Hepatocyte (in vitro differentiated cells): ENCODE measurements at regions not wholly inside any gene's neighbourhood (a gene's known extent, or its start where the extent isn't known, plus 50 kb on each side); places are given as distances from the start of the nearest gene placed in this dataset.

ENCODE experiments used
- DNase-seq: peaks from one replicate; pipeline ENCODE4 v3.0.0-alpha.2; 2016; ENCODE audit warnings: low spot score
- H2AFZ ChIP-seq: fragments of 200-600 bp; sonication (generic); 2 replicates; pipeline ENCODE4 v1.6.0; 2016; ENCODE audit warnings: antibody characterized with exemption, mild to moderate bottlenecking
- H3K27ac ChIP-seq: fragments of 200-600 bp; sonication (generic); 2 replicates; pipeline ENCODE4 v1.5.1; 2016; ENCODE audit warnings: mild to moderate bottlenecking
- H3K27me3 ChIP-seq: fragments of 200-600 bp; sonication (generic); 2 replicates; pipeline ENCODE4 v1.6.1; 2016
- H3K36me3 ChIP-seq: fragments of 200-600 bp; sonication (generic); replicated peaks from 2 replicates; pipeline ENCODE4 v1.5.1; 2016; ENCODE audit warnings: low read depth; ENCODE audit not compliant: insufficient read depth
- H3K4me1 ChIP-seq: fragments of 200-600 bp; sonication (generic); 2 replicates; pipeline ENCODE4 v1.5.1; 2016; ENCODE audit warnings: mild to moderate bottlenecking, moderate library complexity; ENCODE audit not compliant: insufficient read depth
- H3K4me2 ChIP-seq: fragments of 200-600 bp; sonication (generic); 2 replicates; pipeline ENCODE4 v1.6.0; 2016
- H3K4me3 ChIP-seq: fragments of 200-600 bp; sonication (generic); 2 replicates; pipeline ENCODE4 v1.5.1; 2016; ENCODE audit warnings: mild to moderate bottlenecking
- H3K79me2 ChIP-seq: fragments of 200-600 bp; sonication (generic); 2 replicates; pipeline ENCODE4 v1.6.0; 2017; ENCODE audit warnings: mild to moderate bottlenecking
- H3K9me2 ChIP-seq: fragments of 200-600 bp; sonication (generic); replicated peaks from 2 replicates; pipeline ENCODE4 v1.6.0; 2017; ENCODE audit warnings: mild to moderate bottlenecking; ENCODE audit not compliant: insufficient read depth
- H3K9me3 ChIP-seq: fragments of 200-600 bp; sonication (generic); 2 replicates; pipeline ENCODE4 v1.5.1; 2016; ENCODE audit warnings: low read depth, mild to moderate bottlenecking
- H4K20me1 ChIP-seq: fragments of 200-600 bp; sonication (generic); 2 replicates; pipeline ENCODE4 v1.6.0; 2016; ENCODE audit warnings: mild to moderate bottlenecking; ENCODE audit not compliant: insufficient read depth, poor library complexity, severe bottlenecking
- CTCF ChIP-seq: fragments of 200-600 bp; sonication (generic); IDR thresholded peaks from 2 replicates; pipeline ENCODE4 v1.5.1; 2016; ENCODE audit warnings: antibody characterized with exemption, mild to moderate bottlenecking; ENCODE audit not compliant: poor library complexity
- EZH2 ChIP-seq: fragments of 200-600 bp; sonication (generic); IDR thresholded peaks from 2 replicates; pipeline ENCODE4 v1.6.1; 2016; ENCODE audit warnings: antibody characterized with exemption, mild to moderate bottlenecking, borderline replicate concordance
- EZH2phosphoT487 ChIP-seq: fragments of 200-600 bp; sonication (generic); IDR thresholded peaks from one replicate; pipeline ENCODE4 v1.6.1; 2018; ENCODE audit warnings: antibody characterized with exemption, mild to moderate bottlenecking, low read depth, moderate library complexity; ENCODE audit not compliant: unreplicated experiment, severe bottlenecking
- WGBS: methylation state at CpG from one replicate; pipeline ENCODE4 v1.1.6; 2016; ENCODE audit warnings: low lambda C conversion rate; ENCODE audit errors: missing lambda C conversion rate; 5-methylcytosine and 5-hydroxymethylcytosine counted together

- no peaks in the 10 kb centered on the region for H3K36me3 ChIP-seq
- 85% methylated on average over 2 of the region's 2 CpGs for WGBS
- H3K27ac ChIP-seq: no peak overlapping the region
- no peaks in the 10 kb centered on the region for H4K20me1 ChIP-seq
- TF ChIP-seq EZH2phosphoT487 (no peak), EZH2 (no peak), CTCF (no peak)
- no peak overlapping the region for H2AFZ ChIP-seq
- no peaks in the 10 kb centered on the region for H3K9me2 ChIP-seq
- no peak overlapping the region for H3K4me3 ChIP-seq
- no peaks in the 10 kb centered on the region for H3K9me3 ChIP-seq
- H3K4me2 ChIP-seq: no peak overlapping the region
- H3K4me1 ChIP-seq: peaks cover 19% of the 10 kb centered on the region
- DNase-seq: no peak
- H3K27me3 ChIP-seq: peaks cover 51% of the 10 kb centered on the region
- H3K79me2 ChIP-seq: no peaks in the 10 kb centered on the region
Measured at GRCh38 chr1:214188835-214189234, 92.1 kb upstream of the SMYD2 start.

- Histone ChIP-seq H2AFZ (no peak overlapping the region), H3K4me2 (peak overlapping the region; percentile 24), H4K20me1 (no peaks in the 10 kb centered on the region), H3K9me2 (no peaks in the 10 kb centered on the region), H3K27me3 (peaks cover 21% of the 10 kb centered on the region), H3K27ac (peak overlapping the region; percentile 54), H3K9me3 (no peaks in the 10 kb centered on the region), H3K79me2 (no peaks in the 10 kb centered on the region), H3K4me1 (no peaks in the 10 kb centered on the region), H3K36me3 (no peaks in the 10 kb centered on the region), H3K4me3 (no peak overlapping the region)
- TF ChIP-seq EZH2phosphoT487 (no peak), EZH2 (no peak), CTCF (no peak)
- 51% methylated on average over 13 of the region's 13 CpGs for WGBS
- no peak for DNase-seq
Measured at GRCh38 chr1:214192825-214193643, 87.9 kb upstream of the SMYD2 start.

- no peaks in the 10 kb centered on the region for H3K36me3 ChIP-seq
- peak overlapping the region; percentile 24 for H3K4me2 ChIP-seq
- DNase-seq: no peak
- H3K4me1 ChIP-seq: no peaks in the 10 kb centered on the region
- TF ChIP-seq EZH2 (no peak), EZH2phosphoT487 (no peak), CTCF (no peak)
- peak overlapping the region; percentile 54 for H3K27ac ChIP-seq
- peaks cover 14% of the 10 kb centered on the region for H3K27me3 ChIP-seq
- no peaks in the 10 kb centered on the region for H3K79me2 ChIP-seq
- no peak overlapping the region for H3K4me3 ChIP-seq
- no peaks in the 10 kb centered on the region for H3K9me3 ChIP-seq
- 52% methylated on average over 6 of the region's 6 CpGs for WGBS
- H4K20me1 ChIP-seq: no peaks in the 10 kb centered on the region
- H2AFZ ChIP-seq: no peak overlapping the region
- H3K9me2 ChIP-seq: no peaks in the 10 kb centered on the region
Measured at GRCh38 chr1:214193691-214194090, 87.3 kb upstream of the SMYD2 start.
